GM18498 (cell line): ENCODE measurements at regions not wholly inside any gene's neighbourhood (a gene's known extent, or its start where the extent isn't known, plus 50 kb on each side); places are given as distances from the start of the nearest gene placed in this dataset.
"Not testable (repeated sequence)": the region's sequence is repeated elsewhere in the genome, so short reads cannot be mapped to it uniquely, and the experiment has no call there.

ENCODE experiments used
- ATAC-seq: cut with Tn5 transposase; IDR thresholded peaks from one replicate; pipeline ENCODE4 v1.9.1; 2021; ENCODE audit warnings: mild to moderate bottlenecking, moderate library complexity; ENCODE audit not compliant: unreplicated experiment

GRCh38 chr9:13832446-13832845 is 481.5 kb downstream of the NFIB start:
- no peak for ATAC-seq

GRCh38 chr9:13823026-13823425 is 490.9 kb downstream of the NFIB start:
- no peak for ATAC-seq

GRCh38 chr9:13817754-13818278 is 496.1 kb downstream of the NFIB start:
- no peak for ATAC-seq

- ATAC-seq: no peak
Observed at GRCh38 chr9:13816837-13817236, 497.1 kb downstream of the NFIB start.

- ATAC-seq: no peak
Observed at GRCh38 chr9:13814647-13815400, 499.1 kb downstream of the NFIB start.

- no peak for ATAC-seq
Observed at GRCh38 chr9:13811876-13812275, 502.1 kb downstream of the NFIB start.

- ATAC-seq: no peak
Observed at GRCh38 chr9:13810510-13810909, 503.4 kb downstream of the NFIB start.

GRCh38 chr9:13809401-13809800 is 504.5 kb downstream of the NFIB start:
- ATAC-seq: no peak

- ATAC-seq: no peak
Observed at GRCh38 chr9:13807118-13807517, 506.8 kb downstream of the NFIB start.

- no peak for ATAC-seq
Observed at GRCh38 chr9:13806714-13807113, 507.2 kb downstream of the NFIB start.

GRCh38 chr9:13805546-13805945 is 508.4 kb downstream of the NFIB start:
- ATAC-seq: no peak

GRCh38 chr9:13804532-13804931 is 509.4 kb downstream of the NFIB start:
- ATAC-seq: no peak

- no peak for ATAC-seq
Observed at GRCh38 chr9:13800776-13801175, 513.2 kb downstream of the NFIB start.

- ATAC-seq: not testable (repeated sequence)
Observed at GRCh38 chr9:13797701-13798100, 516.2 kb downstream of the NFIB start.

- ATAC-seq: no peak
Observed at GRCh38 chr9:13791816-13792215, 512.3 kb upstream of the MPDZ start.

GRCh38 chr9:13790055-13790454 is 510.6 kb upstream of the MPDZ start:
- no peak for ATAC-seq

GRCh38 chr9:13787234-13787833 is 507.8 kb upstream of the MPDZ start:
- ATAC-seq: no peak

GRCh38 chr9:13786711-13787110 is 507.2 kb upstream of the MPDZ start:
- no peak for ATAC-seq

- no peak for ATAC-seq
Observed at GRCh38 chr9:13786131-13786530, 506.6 kb upstream of the MPDZ start.

- no peak for ATAC-seq
Observed at GRCh38 chr9:13779106-13779505, 499.6 kb upstream of the MPDZ start.

- no peak for ATAC-seq
Observed at GRCh38 chr9:13778631-13779030, 499.1 kb upstream of the MPDZ start.

- no peak for ATAC-seq
Observed at GRCh38 chr9:13770956-13771355, 491.5 kb upstream of the MPDZ start.
